IPS-18a (cell line): ENCODE measurements at regions not wholly inside any gene's neighbourhood (a gene's known extent, or its start where the extent isn't known, plus 50 kb on each side); places are given as distances from the start of the nearest gene placed in this dataset.

ENCODE experiments used
- H3K27ac ChIP-seq: one replicate; pipeline ENCODE4 v1.5.1; 2013; ENCODE audit warnings: low read length
- H3K27me3 ChIP-seq: one replicate; pipeline ENCODE4 v1.6.1; 2013; ENCODE audit warnings: mild to moderate bottlenecking, low read length; ENCODE audit not compliant: control insufficient read depth, insufficient read depth
- H3K36me3 ChIP-seq: one replicate; pipeline ENCODE4 v1.6.1; 2013; ENCODE audit warnings: low read depth, low read length; ENCODE audit not compliant: control insufficient read depth
- H3K4me1 ChIP-seq: one replicate; pipeline ENCODE4 v1.6.1; 2013; ENCODE audit warnings: low read depth, low read length; ENCODE audit not compliant: control insufficient read depth
- H3K4me3 ChIP-seq: one replicate; pipeline ENCODE4 v1.5.1; 2013; ENCODE audit warnings: low read length
- H3K9ac ChIP-seq: one replicate; pipeline ENCODE4 v1.6.1; 2013; ENCODE audit warnings: mild to moderate bottlenecking, low read length, moderate library complexity
- H3K9me3 ChIP-seq: one replicate; pipeline ENCODE4 v1.6.1; 2013; ENCODE audit warnings: low read depth, low read length; ENCODE audit not compliant: control insufficient read depth

DNA sequence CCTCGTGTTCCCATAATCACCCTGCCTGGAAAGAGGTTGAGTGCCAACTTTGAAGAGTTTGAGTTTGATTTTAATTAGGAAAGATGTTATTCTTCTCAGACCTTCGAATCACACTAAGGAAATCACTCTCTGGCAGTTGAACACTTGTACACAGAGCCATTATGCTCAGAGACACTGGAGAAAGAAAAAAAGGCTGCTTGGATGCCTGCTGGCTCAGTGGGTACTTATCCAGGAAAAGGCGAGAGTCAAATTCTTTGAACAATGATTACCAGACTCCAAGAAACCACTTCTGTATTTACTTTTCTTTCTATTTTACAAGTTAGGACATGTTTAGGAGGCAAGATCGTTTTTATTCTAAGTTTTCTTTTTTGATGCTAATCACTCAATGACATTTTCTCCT, 438.5 kb upstream of the FAT3 start:
- Histone ChIP-seq H3K9me3 (no peaks in the 10 kb centered on the region), H3K4me3 (no peak overlapping the region), H3K36me3 (no peaks in the 10 kb centered on the region), H3K27ac (no peak overlapping the region), H3K27me3 (no peaks in the 10 kb centered on the region), H3K4me1 (no peaks in the 10 kb centered on the region), H3K9ac (no peak overlapping the region)

DNA sequence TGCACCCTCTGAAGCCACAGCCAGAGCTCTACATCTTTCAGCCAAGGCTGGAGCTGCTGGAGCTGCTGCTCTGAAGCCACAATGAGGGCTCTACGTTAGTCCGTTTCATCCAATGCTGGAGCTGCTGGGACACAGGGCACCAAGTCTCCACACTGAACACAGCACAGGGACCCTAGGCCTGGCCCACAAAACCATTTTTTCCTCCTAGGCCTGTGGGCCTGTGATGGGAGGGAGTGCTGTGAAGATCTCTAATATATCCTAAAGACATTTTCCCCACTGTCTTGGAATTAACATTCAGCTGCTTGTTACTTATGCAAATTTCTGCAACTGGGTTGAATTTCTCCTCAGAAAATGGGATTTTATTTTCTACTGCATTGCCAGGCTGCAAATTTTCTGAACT, 441.4 kb upstream of the FAT3 start:
- Histone ChIP-seq H3K4me3 (no peak overlapping the region), H3K27ac (no peak overlapping the region), H3K9ac (no peak overlapping the region), H3K27me3 (no peaks in the 10 kb centered on the region), H3K9me3 (no peaks in the 10 kb centered on the region), H3K36me3 (no peaks in the 10 kb centered on the region), H3K4me1 (no peaks in the 10 kb centered on the region)

DNA sequence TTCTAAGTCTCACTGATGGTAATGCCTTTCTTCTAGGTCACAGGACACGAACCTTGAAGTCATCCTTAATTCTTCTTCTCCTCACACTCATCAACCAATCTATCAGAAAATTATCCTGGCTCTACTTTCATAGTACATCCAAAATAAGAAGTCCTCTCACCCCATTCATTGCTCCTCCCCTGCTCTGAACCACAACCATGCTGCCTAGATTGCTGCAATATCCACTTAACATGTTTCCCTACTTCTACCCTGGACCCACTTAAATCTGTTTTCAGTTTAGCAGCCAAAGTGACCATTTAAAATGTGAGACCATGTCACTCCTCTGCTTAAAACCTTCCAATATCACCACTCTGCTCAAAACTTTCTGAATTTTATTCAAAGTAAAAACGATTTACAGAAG, 445.9 kb upstream of the FAT3 start:
- Histone ChIP-seq H3K36me3 (no peaks in the 10 kb centered on the region), H3K27me3 (no peaks in the 10 kb centered on the region), H3K9ac (no peak overlapping the region), H3K9me3 (no peaks in the 10 kb centered on the region), H3K4me3 (no peak overlapping the region), H3K4me1 (no peaks in the 10 kb centered on the region), H3K27ac (no peak overlapping the region)

DNA sequence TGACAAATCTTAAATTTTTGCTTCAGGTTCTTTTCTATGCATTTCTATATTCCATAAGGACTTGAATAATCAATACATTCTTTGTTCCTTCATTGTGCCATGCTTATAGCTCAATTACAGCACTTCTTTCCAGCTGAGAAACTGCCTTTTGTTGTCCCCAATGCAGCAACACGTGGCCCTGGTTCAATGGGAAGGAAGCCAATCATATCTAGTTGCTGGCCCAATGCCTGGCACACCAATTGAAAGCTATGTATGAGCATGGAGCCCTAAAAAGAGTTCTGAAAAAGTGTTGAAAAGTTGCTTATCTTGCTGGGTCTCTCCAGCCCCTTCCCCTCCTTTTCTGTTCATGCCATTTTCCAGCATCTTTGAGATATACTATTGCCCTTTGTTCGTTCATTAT, 448.0 kb upstream of the FAT3 start:
- Histone ChIP-seq H3K4me1 (no peaks in the 10 kb centered on the region), H3K9me3 (no peaks in the 10 kb centered on the region), H3K27ac (no peak overlapping the region), H3K27me3 (no peaks in the 10 kb centered on the region), H3K9ac (no peak overlapping the region), H3K36me3 (no peaks in the 10 kb centered on the region), H3K4me3 (no peak overlapping the region)

DNA sequence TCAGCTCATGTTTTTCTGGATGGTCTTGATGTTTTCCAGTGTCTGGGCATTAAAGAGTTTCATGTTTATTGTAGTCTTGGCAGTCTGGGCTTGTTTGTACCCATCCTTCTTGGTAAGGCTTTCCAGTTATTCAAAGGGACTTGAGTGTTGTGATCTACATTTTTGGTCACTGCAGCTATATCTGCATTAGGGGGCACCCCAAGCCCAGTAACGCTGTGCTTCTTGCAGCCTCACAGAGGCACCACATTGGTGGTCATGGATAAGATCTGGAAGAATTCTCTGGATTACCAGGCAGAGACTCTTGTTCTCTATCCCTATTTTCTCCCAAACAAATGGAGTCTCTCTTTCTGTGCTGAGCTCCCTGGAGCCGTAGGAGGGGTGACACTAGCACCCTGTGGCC, 451.5 kb upstream of the FAT3 start:
- H3K9me3 ChIP-seq = no peaks in the 10 kb centered on the region
- H3K27ac ChIP-seq = no peak overlapping the region
- no peak overlapping the region for H3K4me3 ChIP-seq
- H3K9ac ChIP-seq = no peak overlapping the region
- H3K36me3 ChIP-seq = no peaks in the 10 kb centered on the region
- H3K4me1 ChIP-seq = no peaks in the 10 kb centered on the region
- H3K27me3 ChIP-seq = no peaks in the 10 kb centered on the region

DNA sequence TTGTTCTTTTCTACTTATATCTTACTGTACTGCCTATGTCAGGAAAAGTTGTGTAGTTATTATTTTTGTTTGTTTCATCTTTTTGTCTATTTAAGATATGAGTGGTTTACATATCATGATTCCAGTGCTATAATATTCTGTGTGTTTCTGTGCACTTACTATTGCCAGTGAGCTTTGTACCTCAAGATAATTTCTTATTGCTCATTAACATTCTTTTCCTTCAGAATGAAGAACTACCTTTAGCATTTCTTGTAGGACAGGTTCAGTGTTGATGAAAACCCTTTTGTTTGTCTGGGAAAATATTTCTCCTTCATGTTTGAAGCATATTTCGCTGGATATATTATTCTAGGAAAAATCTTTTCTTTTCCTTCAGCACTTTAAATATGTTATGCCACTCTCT, 452.7 kb upstream of the FAT3 start:
- H3K4me1 ChIP-seq = no peaks in the 10 kb centered on the region
- H3K27me3 ChIP-seq = no peaks in the 10 kb centered on the region
- no peaks in the 10 kb centered on the region for H3K36me3 ChIP-seq
- H3K4me3 ChIP-seq = no peak overlapping the region
- H3K9me3 ChIP-seq = no peaks in the 10 kb centered on the region
- H3K27ac ChIP-seq = no peak overlapping the region
- no peak overlapping the region for H3K9ac ChIP-seq

DNA sequence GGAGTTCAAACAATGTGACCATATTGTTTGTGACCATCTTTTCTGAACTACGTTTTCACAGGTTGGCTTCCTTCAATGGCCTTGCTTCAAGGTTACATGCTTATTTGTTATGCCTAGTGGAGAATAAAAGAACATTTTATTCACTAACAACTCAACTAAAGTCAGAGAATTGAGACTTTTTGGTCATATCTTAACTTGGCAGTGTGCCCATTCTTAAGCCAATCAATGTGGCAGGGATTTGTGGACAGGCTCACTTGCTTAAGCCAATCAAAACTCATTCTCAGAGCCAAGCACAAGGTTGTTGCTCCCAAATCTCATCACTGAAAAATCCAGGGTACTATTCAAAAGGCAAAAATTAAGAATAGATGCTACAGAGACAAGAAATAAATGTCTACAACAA, 455.8 kb upstream of the FAT3 start:
- no peak overlapping the region for H3K27ac ChIP-seq
- no peaks in the 10 kb centered on the region for H3K9me3 ChIP-seq
- H3K4me3 ChIP-seq = no peak overlapping the region
- no peaks in the 10 kb centered on the region for H3K27me3 ChIP-seq
- no peaks in the 10 kb centered on the region for H3K36me3 ChIP-seq
- no peaks in the 10 kb centered on the region for H3K4me1 ChIP-seq
- H3K9ac ChIP-seq = no peak overlapping the region

DNA sequence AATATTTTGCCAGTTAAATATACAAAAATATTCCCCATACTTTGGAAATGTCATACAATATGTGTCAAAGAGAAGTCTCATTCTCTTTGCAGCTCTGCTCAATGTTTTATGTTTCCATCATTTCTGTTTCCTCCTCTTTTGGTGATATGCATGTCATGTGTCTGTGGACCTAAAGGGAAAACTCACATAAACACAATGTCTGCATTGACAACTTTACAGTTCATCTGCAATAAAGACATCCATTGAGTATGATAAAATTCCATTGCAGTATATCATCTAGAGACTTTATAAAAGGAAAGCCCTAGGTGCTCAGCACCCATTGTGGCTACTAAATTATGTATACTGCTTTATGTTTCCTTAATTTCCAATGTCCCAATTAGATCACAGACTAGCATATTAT, 461.3 kb upstream of the FAT3 start:
- H3K27me3 ChIP-seq = no peaks in the 10 kb centered on the region
- no peak overlapping the region for H3K27ac ChIP-seq
- H3K4me1 ChIP-seq = peaks cover 5% of the 10 kb centered on the region
- H3K9ac ChIP-seq = no peak overlapping the region
- no peaks in the 10 kb centered on the region for H3K9me3 ChIP-seq
- H3K4me3 ChIP-seq = no peak overlapping the region
- no peaks in the 10 kb centered on the region for H3K36me3 ChIP-seq

DNA sequence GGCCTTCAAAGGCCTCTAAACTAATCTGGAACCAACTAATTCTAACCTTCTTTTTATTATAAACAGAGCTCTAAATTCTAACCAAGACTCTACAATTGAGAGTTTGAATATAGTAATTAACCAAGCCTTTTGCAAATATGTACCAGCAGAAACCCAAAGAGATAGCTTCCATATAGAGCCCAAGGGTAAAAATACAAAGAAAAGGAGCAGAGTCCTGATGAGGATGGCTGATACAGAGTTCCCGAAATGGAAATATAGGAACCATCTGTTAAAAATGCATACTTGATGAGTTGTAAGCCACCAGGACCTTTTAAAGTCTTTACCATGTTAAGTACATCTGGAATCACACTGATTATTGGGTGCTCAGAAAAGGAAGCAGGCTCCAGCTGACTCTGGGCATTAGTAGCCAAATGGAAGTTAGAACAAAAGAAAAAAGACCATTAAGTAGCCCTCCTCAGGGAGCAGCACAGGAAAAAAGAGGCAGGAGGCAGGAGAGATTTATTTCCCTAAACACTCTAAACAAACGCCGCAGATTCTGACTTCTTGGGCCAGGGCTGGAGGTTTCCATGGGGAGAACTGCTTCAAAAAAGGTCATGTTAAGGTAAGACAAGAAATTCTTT, 463.1 kb upstream of the FAT3 start:
- Histone ChIP-seq H3K4me1 (peaks cover 5% of the 10 kb centered on the region), H3K4me3 (no peak overlapping the region), H3K27me3 (no peaks in the 10 kb centered on the region)

DNA sequence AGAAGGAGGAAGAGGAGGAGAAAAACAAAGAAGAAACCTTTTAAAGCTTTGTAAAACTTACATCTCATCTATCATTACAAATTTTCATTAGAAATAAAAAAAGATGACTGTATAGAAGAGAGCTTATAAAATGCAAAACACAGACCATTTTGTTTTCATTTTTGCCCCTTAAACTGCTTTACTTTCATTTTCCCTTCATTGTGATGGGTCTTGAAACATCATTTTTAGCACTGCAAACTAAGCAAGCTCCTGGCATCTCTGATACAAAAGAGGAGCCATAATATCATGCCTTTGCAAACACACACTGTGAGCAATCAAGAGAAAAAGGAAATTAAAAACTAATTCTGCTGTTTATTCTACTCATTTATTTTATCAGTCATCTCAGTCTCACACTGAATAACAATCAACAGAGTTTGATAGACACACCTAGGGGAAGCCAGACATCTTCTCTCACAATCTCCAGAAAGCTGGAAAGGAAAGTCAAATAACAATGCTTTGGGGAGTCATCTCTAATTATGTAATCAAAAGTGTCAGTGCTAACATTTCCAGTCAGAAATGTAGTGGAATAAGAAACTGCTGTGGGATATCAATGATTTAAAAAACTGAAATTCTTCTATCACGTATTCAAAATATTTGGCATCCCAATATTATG, 467.7 kb upstream of the FAT3 start:
- no peaks in the 10 kb centered on the region for H3K9me3 ChIP-seq
- H3K9ac ChIP-seq = no peak overlapping the region

More for the DNA sequence above, 463.1 kb upstream of the FAT3 start:
- no peaks in the 10 kb centered on the region for H3K36me3 ChIP-seq
- no peak overlapping the region for H3K27ac ChIP-seq
- no peak overlapping the region for H3K9ac ChIP-seq
- no peaks in the 10 kb centered on the region for H3K9me3 ChIP-seq

DNA sequence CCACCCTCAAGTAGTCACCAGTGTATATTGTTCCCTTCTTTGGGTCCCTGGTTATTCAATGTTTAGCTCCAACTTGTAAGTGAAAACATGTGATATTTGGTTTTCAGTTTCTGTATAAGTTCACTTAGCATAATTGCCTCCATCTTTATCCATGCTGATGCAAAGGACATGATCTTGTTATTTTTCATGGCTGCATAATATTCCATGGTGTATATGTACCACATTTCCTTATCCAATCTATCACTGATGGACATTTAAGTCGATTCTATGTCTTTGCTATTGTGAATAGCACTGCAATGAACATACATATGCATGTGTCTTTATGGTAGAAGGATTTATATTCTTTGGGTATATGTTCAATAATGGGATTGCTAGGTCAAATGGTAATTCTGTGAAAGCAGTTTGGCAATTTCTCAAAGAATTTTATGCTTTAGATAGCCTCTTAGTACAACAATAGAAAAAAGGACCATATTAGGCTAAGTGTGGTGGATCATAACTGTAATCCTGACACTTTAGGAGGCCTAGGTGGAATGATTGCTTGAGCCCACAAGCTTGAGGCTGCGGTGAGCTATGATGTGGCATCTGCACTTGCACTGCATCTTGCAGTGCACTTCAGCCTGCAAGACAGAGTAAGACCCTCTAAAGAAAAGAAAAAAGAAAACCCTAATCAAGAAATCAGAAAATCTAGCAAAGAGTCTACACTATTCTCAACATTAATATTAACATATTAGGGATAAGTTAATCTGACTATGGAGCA, 468.5 kb upstream of the FAT3 start:
- Histone ChIP-seq H3K9me3 (no peaks in the 10 kb centered on the region), H3K9ac (no peak overlapping the region), H3K4me3 (no peak overlapping the region), H3K27me3 (no peaks in the 10 kb centered on the region), H3K4me1 (peaks cover under 1% of the 10 kb centered on the region), H3K36me3 (no peaks in the 10 kb centered on the region), H3K27ac (no peak overlapping the region)

More for the DNA sequence above, 467.7 kb upstream of the FAT3 start:
- Histone ChIP-seq H3K27ac (no peak overlapping the region), H3K4me1 (peaks cover 5% of the 10 kb centered on the region), H3K4me3 (no peak overlapping the region), H3K36me3 (no peaks in the 10 kb centered on the region), H3K27me3 (no peaks in the 10 kb centered on the region)

DNA sequence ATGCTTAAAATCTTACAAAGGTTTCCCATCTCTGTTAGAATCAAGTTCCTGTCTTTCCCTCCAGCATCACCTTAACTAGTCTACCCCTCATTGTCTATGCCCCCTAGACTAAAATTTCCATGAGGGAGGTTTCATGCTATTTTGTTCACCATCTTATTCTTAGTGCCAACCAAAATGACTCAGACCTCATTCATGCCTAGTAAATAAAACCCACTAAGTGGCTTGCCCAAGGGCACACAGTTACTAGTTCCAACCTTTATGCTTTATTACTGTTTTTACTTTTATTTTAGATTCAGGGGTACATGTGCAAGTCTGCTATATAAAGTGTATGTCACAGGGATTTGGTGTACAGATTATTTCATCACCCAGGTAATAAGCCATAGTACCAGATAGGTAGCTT, 469.1 kb upstream of the FAT3 start:
- H3K4me1 ChIP-seq = no peaks in the 10 kb centered on the region
- no peaks in the 10 kb centered on the region for H3K36me3 ChIP-seq
- no peaks in the 10 kb centered on the region for H3K9me3 ChIP-seq
- H3K27ac ChIP-seq = no peak overlapping the region
- no peaks in the 10 kb centered on the region for H3K27me3 ChIP-seq
- no peak overlapping the region for H3K4me3 ChIP-seq
- no peak overlapping the region for H3K9ac ChIP-seq
